Stimulated activated CD4-positive, alpha-beta T cell treated with anti-CD3 and anti-CD28 coated beads, Interleukin-4, amount 100 ng/mL, for 4 hours (primary cell): ENCODE measurements at regions not wholly inside any gene's neighbourhood (a gene's known extent, or its start where the extent isn't known, plus 50 kb on each side); places are given as distances from the start of the nearest gene placed in this dataset.

ENCODE experiments used
- DNase-seq, 2 experiments: peaks; one replicate each; pipeline ENCODE4 v3.0.0-alpha.2; 2020

DNA sequence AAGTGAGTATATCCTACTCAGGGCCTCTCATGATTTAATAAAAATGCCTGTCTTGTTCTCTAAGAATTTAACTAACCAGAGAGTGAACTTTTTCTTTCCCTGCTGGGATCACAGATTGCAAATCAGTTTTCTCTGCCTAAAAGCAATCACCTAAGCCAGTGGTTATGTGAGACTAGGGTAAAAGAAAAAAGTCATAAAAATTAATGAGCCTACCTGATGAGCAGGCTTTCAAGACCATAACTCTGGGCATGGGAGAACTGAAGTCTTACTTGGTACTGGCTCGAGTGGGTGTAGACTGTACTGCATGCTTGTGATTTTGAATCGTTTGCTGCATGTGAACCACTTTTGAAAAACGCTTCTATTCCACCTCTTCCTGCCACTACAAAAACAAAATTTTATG lies 1677.0 kb upstream of the LRRTM1 start:
- DNase-seq, result no peak

DNA sequence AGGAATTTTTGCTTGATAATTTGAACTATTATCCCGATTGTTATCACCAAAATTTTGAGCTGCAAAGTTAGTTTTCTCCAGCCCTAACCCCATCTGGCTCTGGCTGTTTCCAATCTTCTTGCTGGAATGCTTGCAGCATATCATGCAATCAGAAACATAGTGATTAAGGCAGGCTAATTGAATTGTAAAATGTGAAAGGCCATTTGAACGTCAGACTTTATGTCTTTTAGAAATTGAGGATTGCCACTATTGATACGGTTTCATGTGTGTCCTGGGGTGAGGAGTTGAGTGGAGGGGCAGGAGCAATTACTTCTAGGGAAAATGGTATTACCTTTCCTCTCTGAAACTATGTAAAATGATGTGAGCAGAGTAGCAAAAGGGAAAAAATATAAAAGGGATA lies 1674.5 kb upstream of the LRRTM1 start:
- no peak for DNase-seq

DNA sequence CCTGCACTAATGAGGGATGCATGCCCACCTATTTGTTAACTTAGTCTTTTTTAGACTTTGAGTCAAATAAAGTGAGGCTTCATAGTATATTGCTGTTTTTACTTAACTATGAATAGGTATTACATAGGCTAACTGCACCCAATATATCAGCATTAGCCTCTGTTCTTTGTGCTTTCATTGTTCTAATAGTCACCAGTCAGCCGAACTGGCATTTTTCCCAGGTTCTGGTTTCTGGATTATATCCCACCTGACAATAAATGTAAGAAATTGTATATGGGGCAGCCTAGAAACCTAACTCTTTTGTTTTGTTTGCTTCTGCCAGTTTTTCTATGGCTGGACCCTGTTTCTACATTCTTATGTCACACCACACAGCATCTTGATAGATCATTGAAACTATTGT lies 1672.4 kb upstream of the LRRTM1 start:
- DNase-seq, result no peak

DNA sequence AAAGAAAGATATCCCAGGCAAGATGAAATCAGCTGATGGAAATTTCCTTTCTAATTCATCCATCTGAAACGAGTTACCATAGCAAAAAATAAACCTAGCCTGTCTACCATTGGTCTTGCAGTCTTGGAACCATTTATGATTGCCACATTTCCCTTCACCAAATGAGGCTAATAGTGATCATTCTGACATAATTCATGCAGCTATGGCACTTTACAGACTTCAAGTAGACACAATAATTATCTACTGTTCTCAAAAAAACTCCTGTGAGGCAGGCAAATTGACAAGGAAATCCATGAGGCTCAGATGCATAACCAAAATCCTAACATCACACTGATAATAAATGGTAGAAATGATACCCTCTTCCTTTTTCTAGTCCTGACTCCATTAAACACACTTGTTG lies 1669.7 kb upstream of the LRRTM1 start:
- DNase-seq, result no peak

DNA sequence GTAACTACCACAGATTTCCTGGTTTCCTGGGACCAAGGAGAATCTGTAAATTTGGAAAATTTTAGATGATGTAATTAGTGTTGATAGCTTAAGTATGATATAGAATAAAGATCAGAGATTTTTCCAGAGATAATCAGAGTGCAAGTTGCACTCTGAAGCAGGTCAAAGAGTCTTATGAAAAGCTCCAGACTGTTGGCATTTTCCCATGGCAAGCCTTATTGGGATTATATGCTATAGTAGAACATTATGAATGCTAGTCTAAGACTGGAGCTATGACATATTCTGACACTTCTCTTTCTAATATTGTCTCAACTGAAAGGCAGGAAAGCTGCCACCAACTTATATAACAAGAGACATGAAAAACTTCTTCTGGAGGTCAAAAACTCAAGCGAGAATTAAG lies 1638.3 kb upstream of the LRRTM1 start:
- no peak for DNase-seq

DNA sequence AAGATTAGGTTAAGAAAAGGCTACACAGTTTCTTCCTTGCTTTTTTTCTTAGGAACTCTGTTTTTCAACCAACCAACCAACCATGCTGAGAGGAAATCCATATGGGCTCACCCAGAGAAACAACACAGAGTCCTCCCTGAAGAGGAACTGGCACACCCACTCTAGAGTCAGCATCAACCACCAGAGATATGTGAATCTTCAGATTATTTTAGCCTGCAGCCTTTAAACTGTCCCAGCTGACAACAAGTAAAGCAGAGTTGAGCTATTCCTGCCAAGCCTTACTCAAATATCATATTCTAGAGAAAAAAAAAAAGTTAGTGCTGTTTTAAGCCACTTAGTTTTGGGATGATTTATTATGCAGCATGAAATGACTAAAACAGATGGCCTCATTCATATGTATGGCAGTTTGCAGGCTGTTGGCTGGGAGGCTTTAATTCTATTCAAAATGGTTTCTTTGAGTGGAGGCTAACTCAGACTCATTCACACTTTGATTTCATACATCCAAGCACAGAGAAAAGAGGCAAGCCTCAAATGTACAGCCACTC lies 1637.7 kb upstream of the LRRTM1 start:
- no peak for DNase-seq

DNA sequence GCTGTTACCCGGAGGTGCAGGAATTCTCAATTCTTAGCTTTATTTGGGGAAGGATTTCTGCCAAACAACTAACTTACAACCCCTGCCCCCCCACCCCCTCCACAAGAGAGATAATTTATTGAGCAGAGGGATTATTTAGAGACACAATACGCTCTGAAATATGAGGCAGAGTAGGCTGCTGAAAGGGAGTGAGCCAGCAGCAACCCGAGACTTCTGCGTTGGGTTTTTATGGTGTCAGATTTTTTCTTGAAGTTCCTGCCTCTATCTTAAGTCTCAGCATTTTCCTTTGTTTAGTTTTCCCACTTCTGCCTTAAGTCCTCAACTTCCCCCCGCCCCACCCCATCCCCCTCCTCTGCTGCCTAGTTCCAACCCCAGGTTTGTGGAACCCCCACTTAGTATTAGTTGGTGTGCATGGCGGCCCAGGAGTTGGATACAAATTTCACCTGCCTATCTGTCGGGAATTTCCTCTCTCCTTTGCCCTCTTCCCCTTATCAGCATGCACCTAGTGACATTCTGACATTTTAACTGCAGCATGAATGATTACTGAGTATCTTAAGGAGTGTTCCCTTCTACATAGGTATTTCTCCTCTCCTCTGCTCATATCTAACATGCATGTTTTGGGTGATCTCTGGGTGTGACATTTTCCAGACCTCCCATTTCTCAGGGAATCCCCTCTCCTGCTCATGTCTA lies 1635.9 kb upstream of the LRRTM1 start:
- no peak for DNase-seq

DNA sequence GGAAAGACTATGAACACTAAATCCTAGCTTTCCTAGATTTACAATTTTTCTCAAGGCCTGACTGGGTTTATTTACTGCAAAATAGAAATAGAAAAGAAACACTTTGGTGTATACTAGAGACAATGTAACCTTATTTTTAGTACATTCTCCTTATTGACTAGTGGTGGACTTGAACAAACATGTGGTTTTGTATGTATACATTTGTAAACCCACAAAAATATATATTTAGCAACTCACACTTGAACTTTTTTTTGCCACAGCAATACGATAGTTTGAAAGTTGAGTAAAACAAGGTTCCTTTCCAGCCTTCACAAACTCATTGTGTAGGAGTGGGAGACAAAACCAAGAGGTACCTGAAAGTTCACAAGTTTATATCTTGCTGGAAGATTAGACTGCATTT lies 1633.4 kb upstream of the LRRTM1 start:
- no peak for DNase-seq

DNA sequence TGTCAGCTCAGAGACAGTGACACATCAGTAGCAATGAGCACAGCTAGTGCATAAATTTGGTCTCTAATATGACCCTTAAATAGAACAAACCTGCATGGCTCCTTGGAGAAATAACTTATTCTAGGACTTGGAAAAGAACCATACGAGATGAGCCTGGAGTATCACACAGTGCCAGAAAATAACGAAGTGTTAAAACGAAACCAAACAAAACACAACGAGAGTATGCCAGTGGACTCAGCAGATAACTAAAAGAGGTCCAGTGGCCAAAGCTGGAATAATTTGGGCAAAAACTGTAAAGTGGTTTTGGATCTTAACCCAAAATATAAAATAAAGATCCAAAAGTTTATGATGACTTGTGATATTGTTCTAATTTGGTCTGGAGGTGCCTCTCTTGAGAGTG lies 1599.0 kb upstream of the LRRTM1 start:
- no peak for DNase-seq

DNA sequence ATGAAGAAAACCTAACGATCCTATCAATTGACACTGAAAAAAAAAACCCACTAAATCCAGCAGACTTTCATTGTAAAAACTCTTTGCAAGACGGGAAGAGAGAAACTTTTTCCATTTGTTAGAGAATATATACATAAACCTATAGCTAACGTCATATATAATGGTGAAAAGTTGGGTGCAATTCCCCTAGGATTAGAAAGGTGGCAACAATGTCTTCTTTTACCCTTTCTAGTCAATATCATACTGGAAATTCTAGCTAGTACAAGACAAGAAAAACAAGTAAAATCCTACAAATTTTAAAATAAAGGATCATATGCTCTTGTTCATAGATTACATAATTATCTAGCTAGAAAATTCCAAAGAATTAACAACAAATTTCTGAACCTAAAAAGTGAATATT lies 1596.5 kb upstream of the LRRTM1 start:
- DNase-seq, result no peak

DNA sequence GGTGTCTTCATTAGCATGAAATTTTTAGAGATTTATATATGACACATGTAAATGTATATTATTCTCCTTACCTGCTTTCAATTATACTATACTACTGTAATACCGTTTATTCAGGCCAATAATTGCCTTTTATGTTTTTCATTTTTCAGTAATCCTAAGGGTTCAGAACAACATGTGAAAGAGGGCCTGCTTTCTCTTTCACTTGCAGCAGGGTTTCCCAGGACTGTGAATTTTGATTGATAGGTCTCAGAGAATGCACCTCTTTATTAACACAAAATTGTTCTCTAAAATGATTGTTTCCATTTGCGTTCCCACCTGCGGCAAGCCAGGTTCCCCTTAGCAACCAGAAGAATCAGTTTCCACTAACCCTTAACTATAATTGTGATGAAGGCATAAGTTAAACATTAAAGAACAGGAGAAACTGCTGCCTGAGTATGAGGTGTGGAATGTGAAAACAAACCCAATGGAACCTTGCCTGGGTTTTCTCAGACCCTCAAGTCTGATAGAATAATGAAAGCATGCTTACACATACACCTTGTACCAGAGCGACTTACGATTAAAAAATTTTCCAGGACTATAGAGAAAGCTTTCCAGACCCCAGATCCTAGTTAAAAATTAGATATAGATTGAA lies 1591.2 kb upstream of the LRRTM1 start:
- no peak for DNase-seq

DNA sequence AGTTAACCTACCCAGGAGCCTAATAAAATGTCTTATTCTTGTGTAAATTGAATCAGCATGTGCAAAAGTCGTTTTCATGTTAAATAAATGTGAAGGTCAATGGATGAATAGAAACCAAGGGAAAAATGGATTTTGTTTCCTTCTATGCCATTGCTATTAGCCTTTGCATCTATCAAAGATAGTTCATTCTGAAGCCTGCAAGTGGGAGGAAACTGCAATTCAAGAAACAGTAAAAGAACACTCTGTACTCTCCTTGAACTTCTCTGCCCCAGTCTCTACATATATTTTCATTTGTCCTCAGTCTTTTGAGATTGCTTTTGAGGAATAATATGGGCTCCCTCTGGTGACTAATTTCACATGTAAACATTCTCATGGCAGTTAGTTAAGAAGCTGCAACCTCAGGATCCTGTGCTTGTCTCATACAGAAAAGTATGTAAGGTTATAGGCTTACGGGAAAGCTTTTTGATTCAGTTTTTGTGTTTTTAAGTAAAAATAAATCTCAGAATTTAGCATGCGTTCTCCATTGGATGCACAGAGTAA lies 1590.0 kb upstream of the LRRTM1 start:
- DNase-seq, result no peak

DNA sequence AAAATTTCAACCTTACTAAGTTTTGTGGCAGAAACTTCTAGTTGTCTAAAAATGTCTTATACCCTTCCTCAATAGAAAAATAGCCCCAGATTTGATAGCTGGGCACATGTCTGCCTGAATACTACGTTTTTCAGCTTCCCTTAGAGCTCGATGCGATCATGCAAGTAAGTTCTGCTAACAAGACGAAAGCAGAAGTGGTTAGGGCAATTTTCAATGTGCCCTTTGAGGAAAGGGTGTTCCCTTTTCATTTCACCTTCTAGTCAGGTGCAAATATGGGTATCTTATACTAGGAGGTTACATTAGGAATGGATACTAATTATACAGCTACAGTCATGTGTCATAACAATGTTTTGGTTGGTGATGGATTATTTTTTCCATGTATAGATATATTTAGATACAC lies 1572.1 kb upstream of the LRRTM1 start:
- no peak for DNase-seq

DNA sequence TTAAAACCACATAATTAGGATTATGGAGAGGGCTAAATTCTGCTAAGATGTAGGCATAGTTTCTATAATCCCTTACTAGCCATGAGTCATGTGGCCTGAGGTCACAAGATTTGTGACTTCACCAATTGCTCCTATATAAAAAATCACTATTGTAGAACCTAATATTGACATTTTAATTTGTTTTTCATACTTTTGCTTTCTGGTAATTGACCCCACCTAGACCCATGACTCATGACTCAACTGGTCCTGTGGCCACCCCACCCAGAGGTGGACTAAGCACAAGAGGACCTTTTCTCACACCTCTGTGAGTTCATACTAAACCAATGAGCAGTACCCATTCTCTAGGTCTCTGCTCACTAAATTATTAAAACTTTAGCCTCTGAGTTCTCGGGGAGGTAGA lies 1567.5 kb upstream of the LRRTM1 start:
- no peak for DNase-seq

DNA sequence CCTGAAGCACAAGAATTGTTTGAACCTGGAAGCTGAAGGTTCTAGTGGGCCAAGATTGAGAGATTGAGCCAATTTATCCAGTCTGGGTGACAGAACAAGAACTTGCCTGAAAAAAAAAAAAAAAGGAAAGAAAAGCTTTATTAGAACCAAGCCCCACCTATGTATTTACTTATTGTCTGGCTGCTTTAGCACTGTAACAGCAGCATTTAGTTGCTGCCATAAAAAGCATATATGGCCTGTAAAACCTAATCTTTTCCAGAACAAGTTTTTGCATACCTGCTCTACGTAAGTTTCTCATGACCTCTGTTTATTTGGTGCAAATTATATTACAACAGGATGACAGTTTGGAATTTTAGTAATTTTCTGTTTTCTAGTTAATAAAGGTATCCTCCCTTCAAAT lies 1565.6 kb upstream of the LRRTM1 start:
- DNase-seq, result no peak

DNA sequence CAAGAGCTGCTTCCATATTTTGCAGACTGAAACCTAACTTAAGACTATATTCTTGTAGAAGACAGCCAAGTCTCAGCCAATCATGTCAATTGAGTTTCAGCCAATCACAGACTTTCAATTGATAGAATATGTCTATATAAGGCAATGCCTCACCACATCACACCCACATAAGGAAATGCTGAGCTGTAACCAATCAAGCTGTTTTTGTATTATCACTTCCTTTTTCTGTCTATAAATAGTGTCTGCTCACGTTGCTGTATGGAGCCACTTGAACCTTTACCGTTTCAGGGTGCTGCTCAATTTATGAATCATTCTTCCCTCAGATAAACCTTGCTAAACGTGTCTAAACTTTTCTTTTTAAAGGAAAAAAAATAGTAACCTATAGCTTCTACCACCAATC lies 1554.4 kb upstream of the LRRTM1 start:
- DNase-seq, result no peak

DNA sequence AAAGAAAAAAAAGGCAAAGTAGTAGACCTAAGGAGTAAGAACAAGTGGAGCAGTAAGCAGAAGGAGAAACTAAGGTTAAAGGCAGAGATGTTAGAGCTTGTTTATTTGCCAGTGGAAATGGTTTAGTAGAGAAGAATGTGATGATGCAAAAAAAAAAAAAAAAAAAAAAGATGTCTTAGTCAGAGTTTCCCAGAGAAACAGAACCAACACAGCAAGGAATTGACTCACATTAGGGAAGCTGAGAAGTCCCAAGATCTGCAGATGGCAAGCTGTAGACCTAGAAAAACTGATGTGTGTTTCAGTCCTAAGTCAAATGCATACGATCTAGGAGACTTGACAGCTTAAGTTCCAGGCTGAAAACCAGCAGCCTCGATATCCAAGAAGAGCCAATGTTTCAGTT lies 1548.8 kb upstream of the LRRTM1 start:
- DNase-seq, result no peak

DNA sequence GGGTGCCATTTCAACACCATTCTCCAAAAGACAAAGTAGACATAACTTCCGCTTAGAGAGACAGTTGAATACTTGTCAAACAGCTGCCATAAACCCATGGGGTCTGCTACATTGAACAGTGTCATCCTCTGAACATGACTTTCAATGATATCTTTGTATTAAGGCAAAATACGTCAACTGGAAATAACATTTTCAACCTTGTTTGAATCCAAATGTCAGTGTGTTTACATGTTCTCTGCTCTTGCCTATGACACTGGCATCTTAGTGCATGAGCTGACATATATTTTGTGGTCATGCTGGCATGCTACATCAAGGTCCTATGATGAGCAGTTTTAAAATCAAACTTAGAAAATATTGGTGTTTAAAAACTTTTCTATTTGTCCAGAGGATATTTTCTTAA lies 1548.1 kb upstream of the LRRTM1 start:
- no peak for DNase-seq

DNA sequence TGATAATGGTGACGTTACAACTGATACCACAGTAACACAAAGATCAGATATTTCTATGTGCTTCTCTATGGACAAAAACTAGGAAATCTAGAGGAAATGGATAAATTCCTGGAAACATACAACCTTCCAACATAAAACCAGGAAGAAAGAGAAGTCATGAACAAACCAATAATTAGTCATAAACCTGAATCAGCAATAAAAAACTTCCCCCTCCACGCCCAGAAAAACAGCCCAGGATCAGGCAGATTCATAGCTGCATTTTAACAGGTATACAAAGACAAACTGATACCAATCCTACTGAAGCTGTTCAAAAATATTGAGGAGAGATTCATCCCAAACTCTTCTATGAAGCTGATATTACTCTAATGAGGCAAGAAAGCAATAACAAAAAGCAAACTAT lies 1535.2 kb upstream of the LRRTM1 start:
- DNase-seq, result no peak

DNA sequence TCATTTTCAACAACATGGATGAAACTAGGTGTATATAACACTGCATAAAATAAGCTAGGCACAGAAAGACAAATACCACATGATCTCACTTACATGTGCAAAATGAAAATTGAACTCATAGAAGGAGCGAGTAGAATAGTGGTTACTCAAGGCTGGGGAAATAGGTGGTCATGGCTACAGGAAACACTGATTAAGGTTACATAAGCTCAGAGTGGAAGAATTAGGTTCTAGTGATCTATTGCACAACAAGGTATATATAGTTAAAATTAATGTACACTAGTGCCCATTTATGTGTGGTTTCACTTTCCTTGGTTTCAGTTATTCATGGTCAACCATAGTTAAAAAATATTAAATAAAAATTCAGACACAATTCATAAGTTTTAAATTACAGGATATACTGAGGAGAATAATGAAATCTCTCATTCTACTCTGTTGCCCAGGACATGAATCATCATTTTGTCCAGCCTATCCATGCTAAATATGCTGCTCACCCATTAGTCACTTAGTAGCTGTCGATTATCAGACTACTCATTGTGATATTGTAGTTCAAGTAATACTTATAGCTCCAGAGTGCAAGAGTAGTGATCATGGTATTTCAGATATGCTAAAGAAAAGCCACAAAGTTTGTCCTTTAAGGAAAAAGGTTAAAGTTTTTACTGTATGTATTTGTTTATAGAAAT lies 1530.9 kb upstream of the LRRTM1 start:
- DNase-seq, result no peak

DNA sequence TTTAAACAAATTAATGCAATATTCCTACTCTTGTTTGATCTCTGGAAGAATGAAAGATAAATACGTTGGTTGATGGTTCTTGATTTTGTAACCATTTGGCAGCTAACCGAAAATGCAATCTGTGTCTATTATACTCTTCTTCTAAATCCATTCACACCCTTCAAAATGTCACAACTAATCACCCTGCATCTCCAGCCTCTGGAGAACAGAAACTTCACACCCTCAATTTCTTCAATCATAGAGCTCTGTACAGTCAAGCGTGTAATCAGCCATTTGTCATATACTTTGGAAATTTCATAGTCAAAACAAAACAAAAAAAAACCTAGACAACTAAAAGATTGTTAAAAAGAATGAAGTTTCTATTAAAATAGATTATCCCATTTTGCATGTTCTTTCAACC lies 1482.3 kb upstream of the LRRTM1 start:
- no peak for DNase-seq

DNA sequence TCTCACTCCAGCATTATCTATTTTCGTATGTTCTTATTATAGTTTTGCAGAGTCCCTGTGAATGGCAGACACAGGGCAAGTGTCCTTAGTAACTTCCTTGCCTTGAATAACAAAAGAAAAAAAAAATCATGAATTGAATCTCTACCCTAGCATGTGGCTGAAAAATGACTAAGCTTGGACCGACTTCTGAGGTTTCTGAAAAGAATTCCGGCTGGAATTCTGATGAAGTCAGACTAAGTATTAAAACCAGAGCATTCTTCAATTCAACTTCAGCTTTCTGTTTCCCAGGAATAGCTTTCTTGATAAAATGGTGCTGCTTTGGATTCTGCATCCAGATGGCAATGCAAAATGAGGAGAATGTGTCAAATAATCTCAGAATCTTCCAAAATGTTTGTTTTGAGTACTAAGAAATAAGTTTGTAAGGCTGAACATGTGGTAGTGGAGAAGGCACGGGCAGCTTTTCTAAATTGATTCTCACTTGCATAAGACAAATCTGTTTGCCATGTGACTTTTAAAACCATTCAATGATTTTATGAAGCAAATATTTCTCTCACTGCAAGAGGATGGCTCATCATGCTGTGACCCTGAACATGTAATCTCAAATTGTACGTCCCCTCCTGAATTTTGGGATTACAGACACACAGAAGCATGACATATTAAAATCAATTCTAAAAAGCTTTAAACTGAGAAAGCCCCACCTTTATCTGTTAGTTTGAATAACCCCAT lies 1462.8 kb upstream of the LRRTM1 start:
- no peak for DNase-seq

DNA sequence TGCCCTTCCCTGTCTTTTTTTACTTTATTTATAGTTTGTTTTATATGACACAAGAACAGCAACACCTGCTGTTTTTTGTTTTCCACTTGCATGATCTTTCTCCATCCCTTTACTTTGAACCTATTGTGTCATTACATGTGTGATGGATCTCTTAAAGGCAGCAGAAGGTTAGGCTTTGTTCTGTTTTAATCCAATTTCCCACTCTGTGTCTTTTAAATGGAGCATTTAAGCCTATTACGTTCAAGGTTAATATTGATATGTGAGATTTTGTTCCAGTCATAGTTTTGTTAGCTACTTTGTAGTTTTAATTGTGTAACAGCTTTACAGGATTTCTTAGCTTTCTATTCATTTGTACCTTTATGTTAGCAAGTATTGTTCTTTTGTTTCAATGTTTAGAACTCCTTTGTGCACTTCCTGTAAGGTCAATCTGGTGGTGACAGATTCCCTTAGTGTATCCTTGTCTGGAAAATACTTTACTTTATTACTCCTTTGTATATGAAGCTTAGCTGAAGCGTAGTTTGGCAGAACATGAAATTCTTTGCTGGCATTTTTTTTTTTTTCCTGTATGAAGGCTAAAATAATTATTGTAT lies 1443.0 kb upstream of the LRRTM1 start:
- DNase-seq, result no peak
